Thyroid gland (tissue), 4 donors: ENCODE measurements at regions not wholly inside any gene's neighbourhood (a gene's known extent, or its start where the extent isn't known, plus 50 kb on each side); places are given as distances from the start of the nearest gene placed in this dataset.

Source experiments
- DNase-seq, 2 donors: peaks; one replicate each; pipeline ENCODE4 v3.0.0-alpha.2; 2019
- H3K27ac ChIP-seq, 3 donors: fragments of 200-600 bp; sonication (generic); 1 replicate in 2 of 3; 2 replicates in 1 of 3; pipeline ENCODE4 v1.5.1; 2016 to 2019; ENCODE audit warnings: mild to moderate bottlenecking in 1 of 3, moderate library complexity in 1 of 3
- H3K27me3 ChIP-seq: fragments of 200-600 bp; sonication (generic); one replicate; pipeline ENCODE4 v1.5.1; 2019
- H3K36me3 ChIP-seq, 2 donors: fragments of 200-600 bp; sonication (generic); one replicate each; pipeline ENCODE4 v1.5.1; 2016 to 2019
- H3K4me1 ChIP-seq, 2 donors: fragments of 200-600 bp; sonication (generic); one replicate each; pipeline ENCODE4 v1.5.1; 2017 to 2019
- H3K4me3 ChIP-seq, 3 donors: fragments of 200-600 bp; sonication (generic); replicated peaks in 1 of 3; 1 replicate in 2 of 3; 2 replicates in 1 of 3; pipeline ENCODE4 v1.5.1; 2016; ENCODE audit warnings: mild to moderate bottlenecking in 1 of 3
- H3K9me3 ChIP-seq: fragments of 200-600 bp; sonication (generic); one replicate; pipeline ENCODE4 v1.5.1; 2017
- CTCF ChIP-seq, 6 experiments: fragments of 200-600 bp in 3 of 6; fragments of 450-650 bp in 3 of 6; sonication (generic) in 3 of 6; IDR thresholded peaks; one replicate each; pipeline ENCODE4 v1.5.1; 2016 to 2019; ENCODE audit warnings: antibody characterized with exemption in 6 of 6, mild to moderate bottlenecking in 2 of 6, inconsistent platforms in 1 of 6, moderate library complexity in 1 of 6
- POLR2A ChIP-seq, 2 donors: fragments of 450-650 bp; IDR thresholded peaks; one replicate each; pipeline ENCODE4 v1.6.1; 2017; ENCODE audit warnings: antibody characterized with exemption in 2 of 2, mild to moderate bottlenecking in 2 of 2, moderate library complexity in 1 of 2
- WGBS, 2 donors: methylation state at CpG; one replicate each; pipeline ENCODE4 v1.1.5; 2017; 5-methylcytosine and 5-hydroxymethylcytosine counted together
- intact Hi-C: fragments of 100-400 bp; cut with DNase I; formaldehyde crosslinking; loops from one replicate; pipeline ENCODE4 v1.15.1; 2023

- TF ChIP-seq CTCF (IDR thresholded peaks at IDR 0.05) (no peak), POLR2A (IDR thresholded peaks at IDR 0.05) (no peak)
- H3K4me3 ChIP-seq: no peak overlapping the region
- H3K9me3 ChIP-seq: no peaks in the 10 kb centered on the region
- H3K4me1 ChIP-seq: no peaks in the 10 kb centered on the region
- no peaks in the 10 kb centered on the region for H3K27me3 ChIP-seq
- no peak overlapping the region for H3K27ac ChIP-seq
- no peak for DNase-seq
- H3K36me3 ChIP-seq: no peaks in the 10 kb centered on the region
- intact Hi-C loops: no loop called here
Observed at GRCh38 chr3:144390786-144391185, 419.2 kb downstream of the DIPK2A start.

GRCh38 chr3:144391236-144391635, 419.6 kb downstream of the DIPK2A start:
- DNase-seq: no peak
- H3K36me3 ChIP-seq: no peaks in the 10 kb centered on the region
- H3K4me1 ChIP-seq: no peaks in the 10 kb centered on the region
- TF ChIP-seq CTCF (IDR thresholded peaks at IDR 0.05): no peak
- no peak for TF ChIP-seq POLR2A (IDR thresholded peaks at IDR 0.05)
- H3K9me3 ChIP-seq: no peaks in the 10 kb centered on the region
- H3K4me3 ChIP-seq: no peak overlapping the region
- intact Hi-C loops: no loop called here
- no peaks in the 10 kb centered on the region for H3K27me3 ChIP-seq
- no peak overlapping the region for H3K27ac ChIP-seq

- TF ChIP-seq POLR2A (IDR thresholded peaks at IDR 0.05) (no peak), CTCF (IDR thresholded peaks at IDR 0.05) (no peak)
Observed at GRCh38 chr3:144394032-144394431, 422.4 kb downstream of the DIPK2A start.

GRCh38 chr3:144402430-144402829, 430.8 kb downstream of the DIPK2A start:
- Histone ChIP-seq H3K27ac (no peak overlapping the region), H3K9me3 (no peaks in the 10 kb centered on the region), H3K4me1 (no peaks in the 10 kb centered on the region), H3K27me3 (no peaks in the 10 kb centered on the region), H3K36me3 (no peaks in the 10 kb centered on the region), H3K4me3 (no peak overlapping the region)
- 92 to 94% methylated on average over 5 of the region's 5 CpGs for WGBS, 2 donors
- DNase-seq: no peak
- intact Hi-C loops: no loop called here
- TF ChIP-seq POLR2A (IDR thresholded peaks at IDR 0.05): no peak
- TF ChIP-seq CTCF (IDR thresholded peaks at IDR 0.05): no peak

More at GRCh38 chr3:144394032-144394431, 422.4 kb downstream of the DIPK2A start:
- no peak for DNase-seq
- H3K9me3 ChIP-seq: no peaks in the 10 kb centered on the region
- intact Hi-C loops: no loop called here
- H3K4me3 ChIP-seq: no peak overlapping the region
- H3K4me1 ChIP-seq: no peaks in the 10 kb centered on the region
- H3K27me3 ChIP-seq: no peaks in the 10 kb centered on the region
- no peaks in the 10 kb centered on the region for H3K36me3 ChIP-seq
- no peak overlapping the region for H3K27ac ChIP-seq

GRCh38 chr3:144403040-144403457, 431.4 kb downstream of the DIPK2A start:
- no peak overlapping the region for H3K4me3 ChIP-seq
- no peaks in the 10 kb centered on the region for H3K36me3 ChIP-seq
- H3K9me3 ChIP-seq: no peaks in the 10 kb centered on the region
- no peaks in the 10 kb centered on the region for H3K4me1 ChIP-seq
- no peak for DNase-seq
- 79 to 81% methylated on average over 3 of the region's 3 CpGs for WGBS, 2 donors
- H3K27ac ChIP-seq: no peak overlapping the region
- H3K27me3 ChIP-seq: no peaks in the 10 kb centered on the region
- no peak for TF ChIP-seq POLR2A (IDR thresholded peaks at IDR 0.05)
- no peak for TF ChIP-seq CTCF (IDR thresholded peaks at IDR 0.05)
- intact Hi-C loops: no loop called here
